ENCODE measurements at regions not wholly inside any gene's neighbourhood (a gene's known extent, or its start where the extent isn't known, plus 50 kb on each side); places are given as distances from the start of the nearest gene placed in this dataset.

- Histone ChIP-seq H3K27ac (ENCODE audit: extremely low read length, insufficient read depth, low read length) (no peak overlapping the region), H3K27me3 (ENCODE audit: control insufficient read depth in 1 of 2, insufficient read depth in 2 of 2, low read length in 2 of 2) (peaks cover 0 to 21% of the 10 kb centered on the region in 2 experiments; a peak in 3 of 5 replicates), H4K20me1 (ENCODE audit: insufficient read depth, low read length) (no peaks in the 10 kb centered on the region), H3K79me2 (ENCODE audit: insufficient read depth, low read length) (no peaks in the 10 kb centered on the region), H3K4me1 (ENCODE audit: insufficient read depth, low read length) (no peaks in the 10 kb centered on the region), H2AFZ (ENCODE audit: low read length) (no peak overlapping the region), H3K4me2 (ENCODE audit: low read depth, low read length) (no peak overlapping the region), H3K9me3 (ENCODE audit: low read length) (no peaks in the 10 kb centered on the region), H3K36me3 (replicated peaks in 1 of 2; ENCODE audit: control insufficient read depth in 1 of 2, insufficient read depth in 2 of 2, low read length in 2 of 2) (no peaks in the 10 kb centered on the region), H3K4me3 (replicated peaks in 1 of 3; ENCODE audit: insufficient read depth in 1 of 3, low read depth in 2 of 3, low read length in 3 of 3) (no peak overlapping the region), H3K9ac (ENCODE audit: insufficient read depth, low read depth, low read length) (no peak overlapping the region)
- 100% methylated on average over 1 of the region's 4 CpGs for WGBS (ENCODE audit: low lambda C conversion rate)
- no peak for FAIRE-seq
- no peak for DNase-seq (ENCODE audit: low spot score)
- no TSS peak for BruUV-seq (replicated peaks)
- intact Hi-C loops (cut with micrococcal nuclease; ENCODE audit: unreplicated experiment) (no loop called here), in situ Hi-C loops (cut with HindIII; ENCODE audit: extremely low pct_ligation_motif_present, low pct_unique_long_range_greater_than_20kb) (no loop called here)
- ATAC-seq, result no peak
- POLR2A ChIA-PET, result no interaction called here
- CTCF ChIA-PET (ENCODE audit: low intra/inter-chr PET ratio, low total read pairs), result no interaction called here
- TF ChIP-seq CENPT (CRISPR knock-in tag; IDR thresholded peaks at IDR 0.05; ENCODE audit: low read depth) (no peak), HNRNPK (IDR thresholded peaks at IDR 0.05; ENCODE audit: low read depth, low read length, poor library complexity, severe bottlenecking) (no peak), STAT6 (CRISPR knock-in tag; IDR thresholded peaks at IDR 0.05; ENCODE audit: borderline replicate concordance) (no peak), ZNF101 (CRISPR knock-in tag; IDR thresholded peaks at IDR 0.05; ENCODE audit: borderline replicate concordance, low read depth) (no peak), ZNF549 (CRISPR knock-in tag; IDR thresholded peaks at IDR 0.05) (no peak), NFIC (IDR thresholded peaks at IDR 0.05; ENCODE audit: low read length) (no peak), KMT2B (CRISPR knock-in tag; IDR thresholded peaks at IDR 0.05) (no peak), ISL2 (CRISPR knock-in tag; IDR thresholded peaks at IDR 0.05) (no peak)
- TF ChIP-seq, protein P1, sequence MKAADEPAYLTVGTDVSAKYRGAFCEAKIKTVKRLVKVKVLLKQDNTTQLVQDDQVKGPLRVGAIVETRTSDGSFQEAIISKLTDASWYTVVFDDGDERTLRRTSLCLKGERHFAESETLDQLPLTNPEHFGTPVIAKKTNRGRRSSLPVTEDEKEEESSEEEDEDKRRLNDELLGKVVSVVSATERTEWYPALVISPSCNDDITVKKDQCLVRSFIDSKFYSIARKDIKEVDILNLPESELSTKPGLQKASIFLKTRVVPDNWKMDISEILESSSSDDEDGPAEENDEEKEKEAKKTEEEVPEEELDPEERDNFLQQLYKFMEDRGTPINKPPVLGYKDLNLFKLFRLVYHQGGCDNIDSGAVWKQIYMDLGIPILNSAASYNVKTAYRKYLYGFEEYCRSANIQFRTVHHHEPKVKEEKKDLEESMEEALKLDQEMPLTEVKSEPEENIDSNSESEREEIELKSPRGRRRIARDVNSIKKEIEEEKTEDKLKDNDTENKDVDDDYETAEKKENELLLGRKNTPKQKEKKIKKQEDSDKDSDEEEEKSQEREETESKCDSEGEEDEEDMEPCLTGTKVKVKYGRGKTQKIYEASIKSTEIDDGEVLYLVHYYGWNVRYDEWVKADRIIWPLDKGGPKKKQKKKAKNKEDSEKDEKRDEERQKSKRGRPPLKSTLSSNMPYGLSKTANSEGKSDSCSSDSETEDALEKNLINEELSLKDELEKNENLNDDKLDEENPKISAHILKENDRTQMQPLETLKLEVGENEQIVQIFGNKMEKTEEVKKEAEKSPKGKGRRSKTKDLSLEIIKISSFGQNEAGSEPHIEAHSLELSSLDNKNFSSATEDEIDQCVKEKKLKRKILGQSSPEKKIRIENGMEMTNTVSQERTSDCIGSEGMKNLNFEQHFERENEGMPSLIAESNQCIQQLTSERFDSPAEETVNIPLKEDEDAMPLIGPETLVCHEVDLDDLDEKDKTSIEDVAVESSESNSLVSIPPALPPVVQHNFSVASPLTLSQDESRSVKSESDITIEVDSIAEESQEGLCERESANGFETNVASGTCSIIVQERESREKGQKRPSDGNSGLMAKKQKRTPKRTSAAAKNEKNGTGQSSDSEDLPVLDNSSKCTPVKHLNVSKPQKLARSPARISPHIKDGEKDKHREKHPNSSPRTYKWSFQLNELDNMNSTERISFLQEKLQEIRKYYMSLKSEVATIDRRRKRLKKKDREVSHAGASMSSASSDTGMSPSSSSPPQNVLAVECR (CRISPR knock-in tag; IDR thresholded peaks at IDR 0.05; ENCODE audit: borderline replicate concordance), result no peak
- TF ChIP-seq, protein P2, sequence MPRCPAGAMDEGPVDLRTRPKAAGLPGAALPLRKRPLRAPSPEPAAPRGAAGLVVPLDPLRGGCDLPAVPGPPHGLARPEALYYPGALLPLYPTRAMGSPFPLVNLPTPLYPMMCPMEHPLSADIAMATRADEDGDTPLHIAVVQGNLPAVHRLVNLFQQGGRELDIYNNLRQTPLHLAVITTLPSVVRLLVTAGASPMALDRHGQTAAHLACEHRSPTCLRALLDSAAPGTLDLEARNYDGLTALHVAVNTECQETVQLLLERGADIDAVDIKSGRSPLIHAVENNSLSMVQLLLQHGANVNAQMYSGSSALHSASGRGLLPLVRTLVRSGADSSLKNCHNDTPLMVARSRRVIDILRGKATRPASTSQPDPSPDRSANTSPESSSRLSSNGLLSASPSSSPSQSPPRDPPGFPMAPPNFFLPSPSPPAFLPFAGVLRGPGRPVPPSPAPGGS (CRISPR knock-in tag; IDR thresholded peaks at IDR 0.05), result no peak
- TF ChIP-seq, protein P3, sequence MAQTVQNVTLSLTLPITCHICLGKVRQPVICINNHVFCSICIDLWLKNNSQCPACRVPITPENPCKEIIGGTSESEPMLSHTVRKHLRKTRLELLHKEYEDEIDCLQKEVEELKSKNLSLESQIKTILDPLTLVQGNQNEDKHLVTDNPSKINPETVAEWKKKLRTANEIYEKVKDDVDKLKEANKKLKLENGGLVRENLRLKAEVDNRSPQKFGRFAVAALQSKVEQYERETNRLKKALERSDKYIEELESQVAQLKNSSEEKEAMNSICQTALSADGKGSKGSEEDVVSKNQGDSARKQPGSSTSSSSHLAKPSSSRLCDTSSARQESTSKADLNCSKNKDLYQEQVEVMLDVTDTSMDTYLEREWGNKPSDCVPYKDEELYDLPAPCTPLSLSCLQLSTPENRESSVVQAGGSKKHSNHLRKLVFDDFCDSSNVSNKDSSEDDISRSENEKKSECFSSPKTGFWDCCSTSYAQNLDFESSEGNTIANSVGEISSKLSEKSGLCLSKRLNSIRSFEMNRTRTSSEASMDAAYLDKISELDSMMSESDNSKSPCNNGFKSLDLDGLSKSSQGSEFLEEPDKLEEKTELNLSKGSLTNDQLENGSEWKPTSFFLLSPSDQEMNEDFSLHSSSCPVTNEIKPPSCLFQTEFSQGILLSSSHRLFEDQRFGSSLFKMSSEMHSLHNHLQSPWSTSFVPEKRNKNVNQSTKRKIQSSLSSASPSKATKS (CRISPR knock-in tag; IDR thresholded peaks at IDR 0.05), result no peak
- TF ChIP-seq, protein P4, sequence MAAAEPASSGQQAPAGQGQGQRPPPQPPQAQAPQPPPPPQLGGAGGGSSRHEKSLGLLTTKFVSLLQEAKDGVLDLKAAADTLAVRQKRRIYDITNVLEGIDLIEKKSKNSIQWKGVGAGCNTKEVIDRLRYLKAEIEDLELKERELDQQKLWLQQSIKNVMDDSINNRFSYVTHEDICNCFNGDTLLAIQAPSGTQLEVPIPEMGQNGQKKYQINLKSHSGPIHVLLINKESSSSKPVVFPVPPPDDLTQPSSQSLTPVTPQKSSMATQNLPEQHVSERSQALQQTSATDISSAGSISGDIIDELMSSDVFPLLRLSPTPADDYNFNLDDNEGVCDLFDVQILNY (CRISPR knock-in tag; conservative IDR thresholded peaks at IDR 0.05), result no peak
These were observed 60.9 kb upstream of the ADRB1 start for GRCh38 chr10:113982769-113983168.
